Tibial artery (tissue), 4 donors: ENCODE measurements at regions not wholly inside any gene's neighbourhood (a gene's known extent, or its start where the extent isn't known, plus 50 kb on each side); places are given as distances from the start of the nearest gene placed in this dataset.

ENCODE experiments used
- DNase-seq, 2 donors: peaks; one replicate each; pipeline ENCODE4 v3.0.0-alpha.2; 2019
- H3K27ac ChIP-seq, 2 donors: fragments of 200-600 bp; sonication (generic) in 1 of 2; 1 replicate in 1 of 2; 2 replicates in 1 of 2; pipeline ENCODE4 v1.5.1; 2018 to 2019; ENCODE audit warnings: mild to moderate bottlenecking in 1 of 2
- H3K27me3 ChIP-seq, 2 donors: fragments of 200-600 bp; sonication (generic) in 1 of 2; one replicate each; pipeline versions ENCODE4 v1.5.1 to v1.6.0; 2016 to 2019
- H3K36me3 ChIP-seq, 3 donors: fragments of 200-600 bp; sonication (generic) in 2 of 3; one replicate each; pipeline ENCODE4 v1.5.1; 2016 to 2019; ENCODE audit warnings: mild to moderate bottlenecking in 2 of 3
- H3K4me1 ChIP-seq, 4 donors: fragments of 200-600 bp; sonication (generic) in 2 of 4; 1 replicate in 3 of 4; 2 replicates in 1 of 4; pipeline ENCODE4 v1.5.1; 2016 to 2019
- H3K4me3 ChIP-seq, 2 donors: fragments of 200-600 bp; sonication (generic) in 1 of 2; 1 replicate in 1 of 2; 2 replicates in 1 of 2; pipeline ENCODE4 v1.5.1; 2018 to 2019; ENCODE audit warnings: mild to moderate bottlenecking in 2 of 2
- H3K9me3 ChIP-seq, 3 donors: fragments of 200-600 bp; sonication (generic) in 1 of 3; one replicate each; pipeline ENCODE4 v1.5.1; 2016 to 2019
- CTCF ChIP-seq, 2 experiments: fragments of 200-600 bp in 1 of 2; fragments of 450-650 bp in 1 of 2; IDR thresholded peaks; one replicate each; pipeline ENCODE4 v1.5.1; 2017 to 2019; ENCODE audit warnings: antibody characterized with exemption in 2 of 2, mild to moderate bottlenecking in 1 of 2, moderate library complexity in 1 of 2
- intact Hi-C: fragments of 100-400 bp; cut with DNase I; formaldehyde crosslinking; loops from one replicate; pipeline ENCODE4 v1.15.0; 2023; ENCODE audit warnings: low total_unique reads

- no peaks in the 10 kb centered on the region for H3K36me3 ChIP-seq
- no peak for DNase-seq
- no peaks in the 10 kb centered on the region for H3K27me3 ChIP-seq
- H3K9me3 ChIP-seq: no peaks in the 10 kb centered on the region
- no peak overlapping the region for H3K27ac ChIP-seq
- no peak overlapping the region for H3K4me3 ChIP-seq
- peaks cover 0 to 10% (median 0%) of the 10 kb centered on the region in 4 donors for H3K4me1 ChIP-seq
- intact Hi-C loops: no loop called here
- no peak for TF ChIP-seq CTCF (IDR thresholded peaks at IDR 0.05)
These were observed 78.0 kb upstream of the KCNJ3 start for GRCh38 chr2:154620471-154620870.

DNA sequence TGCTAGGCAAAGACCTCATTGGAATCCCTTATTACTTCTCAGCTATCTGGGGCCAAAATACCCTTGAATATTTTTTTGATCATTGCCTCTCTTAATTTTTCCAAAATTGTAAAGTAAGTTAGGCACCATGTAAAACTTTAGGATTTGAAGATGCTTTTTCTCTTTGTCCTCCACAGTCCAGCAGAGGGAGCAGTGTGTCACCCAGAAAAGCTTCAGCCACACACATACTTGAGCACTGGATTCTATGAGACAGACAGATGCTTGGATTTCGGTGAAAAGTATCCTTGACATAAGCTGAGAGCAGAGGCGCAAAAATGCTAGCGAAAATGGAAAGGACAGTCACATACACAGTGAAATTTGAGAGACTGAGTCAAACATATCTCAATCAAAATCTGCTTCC is 74.7 kb upstream of the KCNJ3 start:
- H3K27me3 ChIP-seq: no peaks in the 10 kb centered on the region
- peak in 1 of 2 donors; percentile 32 for DNase-seq
- no peaks in the 10 kb centered on the region for H3K36me3 ChIP-seq
- peak; percentile 74 to 75 for TF ChIP-seq CTCF (IDR thresholded peaks at IDR 0.05)
- no peak overlapping the region for H3K4me3 ChIP-seq
- no peaks in the 10 kb centered on the region for H3K9me3 ChIP-seq
- H3K4me1 ChIP-seq: peaks cover 0 to 10% (median 0%) of the 10 kb centered on the region in 4 donors
- H3K27ac ChIP-seq: no peak overlapping the region
- intact Hi-C loops: no loop called here

GRCh38 chr2:154637456-154637855 is 61.0 kb upstream of the KCNJ3 start:
- no peaks in the 10 kb centered on the region for H3K9me3 ChIP-seq
- TF ChIP-seq CTCF (IDR thresholded peaks at IDR 0.05): no peak
- intact Hi-C loops: no loop called here
- H3K36me3 ChIP-seq: no peaks in the 10 kb centered on the region
- no peak for DNase-seq
- peaks cover 0 to 74% (median 15%) of the 10 kb centered on the region in 4 donors for H3K4me1 ChIP-seq
- no peak overlapping the region for H3K4me3 ChIP-seq
- H3K27me3 ChIP-seq: no peaks in the 10 kb centered on the region
- peak overlapping the region in 1 of 2 donors; percentile 47 for H3K27ac ChIP-seq

DNA sequence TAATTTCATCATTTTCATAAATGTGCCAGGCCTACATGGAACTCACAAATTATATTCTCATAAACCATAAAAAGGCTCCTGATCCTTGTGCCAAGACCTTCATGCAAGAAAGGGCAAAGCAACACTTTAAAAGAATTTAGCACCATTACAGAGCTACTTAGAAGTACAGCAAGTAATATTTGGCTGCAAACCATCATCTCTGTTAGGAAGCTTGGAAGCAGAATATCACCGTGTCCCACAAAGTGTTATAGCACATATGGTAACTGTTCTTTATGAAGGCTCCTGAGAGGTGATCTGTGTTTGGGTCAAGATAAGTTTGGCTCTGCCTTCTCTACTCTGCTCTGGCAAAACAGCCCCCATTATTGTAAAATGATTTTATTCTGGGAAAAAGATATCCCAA is 59.7 kb upstream of the KCNJ3 start:
- Histone ChIP-seq H3K9me3 (no peaks in the 10 kb centered on the region), H3K4me3 (no peak overlapping the region), H3K27ac (peak overlapping the region; percentile 13 to 47), H3K27me3 (no peaks in the 10 kb centered on the region), H3K36me3 (no peaks in the 10 kb centered on the region), H3K4me1 (peaks cover 0 to 60% (median 15%) of the 10 kb centered on the region in 4 donors)
- no peak for TF ChIP-seq CTCF (IDR thresholded peaks at IDR 0.05)
- DNase-seq: no peak
- intact Hi-C loops: no loop called here

DNA sequence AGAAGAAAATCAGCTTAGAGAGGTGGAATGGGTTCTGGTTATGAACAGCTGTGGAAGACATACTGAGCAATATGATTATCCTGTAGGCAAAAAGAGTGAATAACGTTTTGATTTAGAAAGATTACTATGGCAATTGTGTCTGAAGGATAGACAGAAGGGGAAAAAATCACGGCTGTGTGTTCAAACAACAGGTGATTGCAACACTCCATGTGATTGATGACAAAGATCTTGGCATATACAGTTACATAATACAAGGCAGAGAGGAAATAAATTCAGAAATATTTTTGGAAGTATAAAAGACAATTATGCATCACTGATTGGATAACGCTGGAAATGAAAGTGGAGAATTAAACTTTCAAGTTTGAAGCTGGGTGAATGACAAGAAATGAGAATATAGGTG is 58.5 kb upstream of the KCNJ3 start:
- Histone ChIP-seq H3K27ac (peak overlapping the region in 1 of 2 donors; percentile 13), H3K36me3 (no peaks in the 10 kb centered on the region), H3K4me3 (no peak overlapping the region), H3K9me3 (no peaks in the 10 kb centered on the region), H3K27me3 (no peaks in the 10 kb centered on the region), H3K4me1 (peaks cover 0 to 50% (median 15%) of the 10 kb centered on the region in 4 donors)
- DNase-seq: no peak
- intact Hi-C loops: no loop called here
- no peak for TF ChIP-seq CTCF (IDR thresholded peaks at IDR 0.05)
